Activated naive CD8-positive, alpha-beta T cell treated with anti-CD3 and anti-CD28 coated beads for 36 hours (primary cell): ENCODE measurements at regions not wholly inside any gene's neighbourhood (a gene's known extent, or its start where the extent isn't known, plus 50 kb on each side); places are given as distances from the start of the nearest gene placed in this dataset.
"Not testable (repeated sequence)": the region's sequence is repeated elsewhere in the genome, so short reads cannot be mapped to it uniquely, and the experiment has no call there.

ENCODE experiments used
- DNase-seq: peaks from one replicate; pipeline ENCODE4 v3.0.0; 2021
- H3K27ac Mint-ChIP-seq: one replicate; pipeline ENCODE4 v1.8.0; 2022; ENCODE audit warnings: mild to moderate bottlenecking, moderate library complexity, mixed read lengths
- H3K27me3 Mint-ChIP-seq: one replicate; pipeline ENCODE4 v1.8.0; 2022; ENCODE audit warnings: mild to moderate bottlenecking, mixed read lengths
- H3K36me3 Mint-ChIP-seq: one replicate; pipeline ENCODE4 v1.8.0; 2021; ENCODE audit warnings: mild to moderate bottlenecking, mixed read lengths
- H3K4me1 Mint-ChIP-seq: one replicate; pipeline ENCODE4 v1.8.0; 2021; ENCODE audit warnings: mixed read lengths
- H3K4me3 Mint-ChIP-seq: one replicate; pipeline ENCODE4 v1.8.0; 2022; ENCODE audit warnings: mild to moderate bottlenecking, moderate library complexity, mixed read lengths
- H3K9me3 Mint-ChIP-seq: one replicate; pipeline ENCODE4 v1.8.0; 2022; ENCODE audit warnings: mixed read lengths

GRCh38 chr11:87460842-87461637 lies 423.3 kb downstream of the TMEM135 start:
- no peak overlapping the region for H3K4me3 Mint-ChIP-seq
- H3K27me3 Mint-ChIP-seq = peaks cover 4% of the 10 kb centered on the region
- H3K4me1 Mint-ChIP-seq = no peaks in the 10 kb centered on the region
- H3K36me3 Mint-ChIP-seq = no peaks in the 10 kb centered on the region
- H3K27ac Mint-ChIP-seq = no peak overlapping the region
- DNase-seq = no peak
- H3K9me3 Mint-ChIP-seq = peaks cover 4% of the 10 kb centered on the region

GRCh38 chr11:87460279-87460678 lies 422.5 kb downstream of the TMEM135 start:
- Mint-ChIP-seq H3K36me3 (no peaks in the 10 kb centered on the region), H3K4me1 (no peaks in the 10 kb centered on the region), H3K9me3 (peaks cover 4% of the 10 kb centered on the region), H3K4me3 (no peak overlapping the region), H3K27me3 (peaks cover 3% of the 10 kb centered on the region), H3K27ac (no peak overlapping the region)
- no peak for DNase-seq

GRCh38 chr11:87459351-87459750 lies 421.6 kb downstream of the TMEM135 start:
- no peaks in the 10 kb centered on the region for H3K4me1 Mint-ChIP-seq
- peaks cover 2% of the 10 kb centered on the region for H3K27me3 Mint-ChIP-seq
- no peaks in the 10 kb centered on the region for H3K36me3 Mint-ChIP-seq
- peaks cover 4% of the 10 kb centered on the region for H3K9me3 Mint-ChIP-seq
- DNase-seq = no peak
- H3K27ac Mint-ChIP-seq = no peak overlapping the region
- no peak overlapping the region for H3K4me3 Mint-ChIP-seq

GRCh38 chr11:87456499-87456898 lies 418.8 kb downstream of the TMEM135 start:
- no peak overlapping the region for H3K4me3 Mint-ChIP-seq
- H3K27ac Mint-ChIP-seq = no peak overlapping the region
- no peaks in the 10 kb centered on the region for H3K36me3 Mint-ChIP-seq
- peaks cover 4% of the 10 kb centered on the region for H3K9me3 Mint-ChIP-seq
- no peaks in the 10 kb centered on the region for H3K27me3 Mint-ChIP-seq
- DNase-seq = no peak
- H3K4me1 Mint-ChIP-seq = no peaks in the 10 kb centered on the region

GRCh38 chr11:87455180-87455579 lies 417.4 kb downstream of the TMEM135 start:
- H3K27me3 Mint-ChIP-seq = no peaks in the 10 kb centered on the region
- no peak for DNase-seq
- H3K27ac Mint-ChIP-seq = no peak overlapping the region
- no peaks in the 10 kb centered on the region for H3K4me1 Mint-ChIP-seq
- peaks cover 4% of the 10 kb centered on the region for H3K9me3 Mint-ChIP-seq
- no peaks in the 10 kb centered on the region for H3K36me3 Mint-ChIP-seq
- no peak overlapping the region for H3K4me3 Mint-ChIP-seq

GRCh38 chr11:87454241-87454640 lies 416.5 kb downstream of the TMEM135 start:
- DNase-seq = no peak
- Mint-ChIP-seq H3K9me3 (peaks cover 4% of the 10 kb centered on the region), H3K4me1 (no peaks in the 10 kb centered on the region), H3K27me3 (no peaks in the 10 kb centered on the region), H3K4me3 (no peak overlapping the region), H3K36me3 (no peaks in the 10 kb centered on the region), H3K27ac (no peak overlapping the region)

- Mint-ChIP-seq H3K36me3 (no peaks in the 10 kb centered on the region), H3K4me1 (no peaks in the 10 kb centered on the region), H3K4me3 (no peak overlapping the region), H3K9me3 (peaks cover 4% of the 10 kb centered on the region), H3K27ac (no peak overlapping the region), H3K27me3 (no peaks in the 10 kb centered on the region)
- no peak for DNase-seq
Measured at GRCh38 chr11:87453531-87454089, 415.9 kb downstream of the TMEM135 start.

- H3K9me3 Mint-ChIP-seq, H3K27me3 Mint-ChIP-seq, H3K4me3 Mint-ChIP-seq, H3K36me3 Mint-ChIP-seq, H3K27ac Mint-ChIP-seq, DNase-seq, H3K4me1 Mint-ChIP-seq: not testable (repeated sequence)
Measured at GRCh38 chr11:87452025-87452424, 414.3 kb downstream of the TMEM135 start.

GRCh38 chr11:87451395-87451794 lies 413.7 kb downstream of the TMEM135 start:
- Mint-ChIP-seq H3K9me3 (no peaks in the 10 kb centered on the region), H3K27me3 (no peaks in the 10 kb centered on the region), H3K36me3 (no peaks in the 10 kb centered on the region), H3K4me3 (no peak overlapping the region), H3K4me1 (no peaks in the 10 kb centered on the region), H3K27ac (no peak overlapping the region)
- DNase-seq = no peak

GRCh38 chr11:87447606-87448005 lies 409.9 kb downstream of the TMEM135 start:
- H3K27me3 Mint-ChIP-seq = peaks cover 4% of the 10 kb centered on the region
- H3K27ac Mint-ChIP-seq = no peak overlapping the region
- H3K9me3 Mint-ChIP-seq = no peaks in the 10 kb centered on the region
- no peaks in the 10 kb centered on the region for H3K4me1 Mint-ChIP-seq
- no peak for DNase-seq
- no peak overlapping the region for H3K4me3 Mint-ChIP-seq
- H3K36me3 Mint-ChIP-seq = no peaks in the 10 kb centered on the region

- no peaks in the 10 kb centered on the region for H3K9me3 Mint-ChIP-seq
- no peaks in the 10 kb centered on the region for H3K4me1 Mint-ChIP-seq
Measured at GRCh38 chr11:87444993-87445392, 407.3 kb downstream of the TMEM135 start.

GRCh38 chr11:87443707-87444106 lies 406.0 kb downstream of the TMEM135 start:
- Mint-ChIP-seq H3K27me3 (peaks cover 15% of the 10 kb centered on the region), H3K4me1 (no peaks in the 10 kb centered on the region), H3K27ac (no peak overlapping the region), H3K9me3 (no peaks in the 10 kb centered on the region), H3K36me3 (no peaks in the 10 kb centered on the region), H3K4me3 (no peak overlapping the region)
- DNase-seq = no peak

More at GRCh38 chr11:87444993-87445392, 407.3 kb downstream of the TMEM135 start:
- Mint-ChIP-seq H3K36me3 (no peaks in the 10 kb centered on the region), H3K27me3 (peaks cover 15% of the 10 kb centered on the region), H3K4me3 (no peak overlapping the region), H3K27ac (no peak overlapping the region)
- no peak for DNase-seq

- Mint-ChIP-seq H3K27me3 (peaks cover 12% of the 10 kb centered on the region), H3K27ac (no peak overlapping the region), H3K4me1 (no peaks in the 10 kb centered on the region), H3K9me3 (no peaks in the 10 kb centered on the region), H3K36me3 (no peaks in the 10 kb centered on the region), H3K4me3 (no peak overlapping the region)
- no peak for DNase-seq
Measured at GRCh38 chr11:87440076-87440770, 402.5 kb downstream of the TMEM135 start.

- H3K27me3 Mint-ChIP-seq = peaks cover 11% of the 10 kb centered on the region
- H3K36me3 Mint-ChIP-seq = no peaks in the 10 kb centered on the region
- no peak overlapping the region for H3K27ac Mint-ChIP-seq
- no peaks in the 10 kb centered on the region for H3K9me3 Mint-ChIP-seq
- no peaks in the 10 kb centered on the region for H3K4me1 Mint-ChIP-seq
- DNase-seq = no peak
- H3K4me3 Mint-ChIP-seq = no peak overlapping the region
Measured at GRCh38 chr11:87438416-87438815, 400.7 kb downstream of the TMEM135 start.

- no peak for DNase-seq
- Mint-ChIP-seq H3K27me3 (peaks cover 11% of the 10 kb centered on the region), H3K4me1 (no peaks in the 10 kb centered on the region)
Measured at GRCh38 chr11:87437844-87438223, 400.1 kb downstream of the TMEM135 start.

More at GRCh38 chr11:87437844-87438223, 400.1 kb downstream of the TMEM135 start:
- H3K27ac Mint-ChIP-seq = no peak overlapping the region
- no peaks in the 10 kb centered on the region for H3K36me3 Mint-ChIP-seq
- H3K4me3 Mint-ChIP-seq = no peak overlapping the region
- no peaks in the 10 kb centered on the region for H3K9me3 Mint-ChIP-seq
